IMR-90 (cell line): ENCODE measurements at regions not wholly inside any gene's neighbourhood (a gene's known extent, or its start where the extent isn't known, plus 50 kb on each side); places are given as distances from the start of the nearest gene placed in this dataset.

ENCODE experiments used
- ATAC-seq: fragments of 200-7000 bp; cut with Tn5 transposase; 2 replicates; pipeline ENCODE4 v1.9.1; 2020; ENCODE audit warnings: low read depth, mild to moderate bottlenecking, moderate library complexity
- BruUV-seq: library from RNA; stranded (reverse); fragments of 400-500 nt; replicated peaks from 2 replicates; lab custom pipeline; 2021; lab: Mats Ljungman, UMichigan
- CTCF ChIA-PET: fragments of 300-600 bp; formaldehyde crosslinking; extraction: SDS; loops from one replicate; lab custom pipeline; 2021; ENCODE audit warnings: antibody characterized with exemption; lab: Yijun Ruan, JAX
- POLR2A ChIA-PET: fragments of 300-600 bp; sonication (Branson Sonifier 250); formaldehyde crosslinking; loops from one replicate; lab custom pipeline; 2022; ENCODE audit warnings: antibody characterized with exemption; ENCODE audit not compliant: unreplicated experiment; lab: Charles Lee
- DNase-seq: peaks from one replicate; pipeline ENCODE4 v3.0.0; 2013
- H2AFZ ChIP-seq: replicated peaks from 2 replicates; pipeline ENCODE3; 2013; ENCODE audit warnings: low read length, mild to moderate bottlenecking; ENCODE audit not compliant: poor library complexity
- H2AK5ac ChIP-seq: 2 replicates; pipeline ENCODE4 v1.6.1; 2013; ENCODE audit warnings: low read depth, low read length, inconsistent platforms
- H2AK9ac ChIP-seq: replicated peaks from 2 replicates; pipeline ENCODE3; 2013; ENCODE audit warnings: mild to moderate bottlenecking, low read depth, low read length, moderate library complexity; ENCODE audit not compliant: poor library complexity
- H2BK120ac ChIP-seq: 2 replicates; pipeline ENCODE4 v1.6.1; 2013; ENCODE audit warnings: low read depth, low read length, inconsistent platforms
- H2BK15ac ChIP-seq: 3 replicates; pipeline ENCODE4 v1.6.1; 2013; ENCODE audit warnings: low read depth, low read length, inconsistent platforms
- H2BK20ac ChIP-seq: 2 replicates; pipeline ENCODE4 v1.6.1; 2013; ENCODE audit warnings: low read depth, mild to moderate bottlenecking, inconsistent platforms, low read length, moderate library complexity
- H2BK5ac ChIP-seq: 2 replicates; pipeline ENCODE4 v1.6.1; 2013; ENCODE audit warnings: mild to moderate bottlenecking, low read depth, low read length, inconsistent platforms; ENCODE audit not compliant: poor library complexity, severe bottlenecking
- H3K14ac ChIP-seq: replicated peaks from 2 replicates; pipeline ENCODE4 v1.6.1; 2013; ENCODE audit warnings: low read depth, low read length, inconsistent platforms
- H3K18ac ChIP-seq: 2 replicates; pipeline ENCODE4 v1.6.1; 2013; ENCODE audit warnings: low read depth, low read length, control low read depth
- H3K23ac ChIP-seq: 2 replicates; pipeline ENCODE4 v1.6.1; 2013; ENCODE audit warnings: low read depth, low read length, inconsistent platforms
- H3K27ac ChIP-seq: 2 replicates; pipeline ENCODE4 v1.5.1; 2013; ENCODE audit warnings: mild to moderate bottlenecking, control low read depth, low read length; ENCODE audit not compliant: insufficient read depth
- H3K27me3 ChIP-seq: 2 replicates; pipeline ENCODE4 v1.6.1; 2013; ENCODE audit warnings: low read length; ENCODE audit not compliant: control insufficient read depth, insufficient read depth
- H3K36me3 ChIP-seq: 2 replicates; pipeline ENCODE4 v1.6.1; 2013; ENCODE audit warnings: low read length, mixed read lengths; ENCODE audit not compliant: control insufficient read depth, insufficient read depth
- H3K4ac ChIP-seq: 2 replicates; pipeline ENCODE4 v1.6.1; 2013; ENCODE audit warnings: low read depth, low read length, inconsistent platforms
- H3K4me1 ChIP-seq: 2 replicates; pipeline ENCODE4 v1.6.1; 2013; ENCODE audit warnings: low read length, mixed read lengths; ENCODE audit not compliant: control insufficient read depth, insufficient read depth
- H3K4me2 ChIP-seq: 2 replicates; pipeline ENCODE4 v1.6.1; 2013; ENCODE audit warnings: low read depth, mild to moderate bottlenecking, control low read depth, low read length, moderate library complexity
- H3K4me3 ChIP-seq: 2 replicates; pipeline ENCODE4 v1.5.1; 2013; ENCODE audit warnings: low read depth, mild to moderate bottlenecking, control low read depth, low read length, moderate library complexity; ENCODE audit not compliant: insufficient read depth
- H3K56ac ChIP-seq: 2 replicates; pipeline ENCODE4 v1.6.1; 2013; ENCODE audit warnings: low read length, inconsistent platforms; ENCODE audit not compliant: insufficient read depth; ENCODE audit errors: extremely low read depth
- H3K79me1 ChIP-seq, 2 experiments: 2 replicates each; pipeline ENCODE4 v1.6.1; 2013; ENCODE audit warnings: low read length in 2 of 2, inconsistent platforms in 1 of 2, low read depth in 1 of 2
- H3K9ac ChIP-seq: 2 replicates; pipeline ENCODE4 v1.6.1; 2013; ENCODE audit warnings: low read depth, low read length, control low read depth
- H3K9me1 ChIP-seq: 2 replicates; pipeline ENCODE4 v1.6.1; 2013; ENCODE audit warnings: low read length, inconsistent platforms; ENCODE audit not compliant: insufficient read depth
- H3K9me3 ChIP-seq: 2 replicates; pipeline ENCODE4 v1.6.1; 2013; ENCODE audit warnings: low read length; ENCODE audit not compliant: control insufficient read depth, insufficient read depth
- H4K20me1 ChIP-seq: 2 replicates; pipeline ENCODE4 v1.6.1; 2013; ENCODE audit warnings: low read length, inconsistent platforms; ENCODE audit not compliant: insufficient read depth
- H4K5ac ChIP-seq: 2 replicates; pipeline ENCODE4 v1.6.1; 2013; ENCODE audit warnings: mild to moderate bottlenecking, low read depth, low read length, control low read depth
- H4K8ac ChIP-seq, 2 experiments: 2 replicates each; pipeline ENCODE4 v1.6.1; 2013; ENCODE audit warnings: low read depth in 2 of 2, low read length in 2 of 2, control low read depth in 1 of 2, inconsistent platforms in 1 of 2
- H4K91ac ChIP-seq: 2 replicates; pipeline ENCODE4 v1.6.1; 2013; ENCODE audit warnings: low read depth, low read length, inconsistent platforms; ENCODE audit not compliant: insufficient read depth
- CEBPB ChIP-seq: IDR thresholded peaks from 2 replicates; pipeline ENCODE4 v1.6.1; 2012; ENCODE audit warnings: low read depth, low read length, improper control_type of control experiment
- CHD1 ChIP-seq: IDR thresholded peaks from 2 replicates; pipeline ENCODE4 v1.6.1; 2012; ENCODE audit warnings: low read depth, low read length, improper control_type of control experiment
- FOS ChIP-seq: fragments of 150-350 bp; IDR thresholded peaks from 2 replicates; pipeline ENCODE4 v1.6.1; 2016; ENCODE audit warnings: low read depth, low read length
- MAFK ChIP-seq: IDR thresholded peaks from 2 replicates; pipeline ENCODE4 v1.6.1; 2012; ENCODE audit warnings: low read depth, low read length, improper control_type of control experiment
- MAZ ChIP-seq: IDR thresholded peaks from 2 replicates; pipeline ENCODE4 v1.6.1; 2012; ENCODE audit warnings: low read depth, mild to moderate bottlenecking, low read length, improper control_type of control experiment, moderate library complexity, borderline replicate concordance
- MXI1 ChIP-seq: IDR thresholded peaks from 2 replicates; pipeline ENCODE4 v1.6.1; 2012; ENCODE audit warnings: low read depth, mild to moderate bottlenecking, low read length, moderate library complexity, borderline replicate concordance
- NFE2L2 ChIP-seq: fragments of 150-350 bp; IDR thresholded peaks from 2 replicates; pipeline ENCODE4 v1.6.1; 2016; ENCODE audit warnings: low read depth, mild to moderate bottlenecking, low read length
- POLR2A ChIP-seq: IDR thresholded peaks from 2 replicates; pipeline ENCODE4 v1.6.1; 2012; ENCODE audit warnings: mild to moderate bottlenecking, low read depth, low read length
- SMC3 ChIP-seq: fragments of 150-350 bp; IDR thresholded peaks from 2 replicates; pipeline ENCODE4 v1.6.1; 2016; ENCODE audit warnings: low read depth, mild to moderate bottlenecking, antibody characterized with exemption, low read length, moderate library complexity
- WGBS, 2 experiments: methylation state at CpG; one replicate each; pipeline versions ENCODE4 v1.1.5 to v1.1.7; 2013; ENCODE audit warnings: missing lambda C conversion rate in 2 of 2; ENCODE audit not compliant: insufficient read length in 1 of 2; ENCODE audit errors: extremely low coverage in 2 of 2; 5-methylcytosine and 5-hydroxymethylcytosine counted together
- dilution Hi-C: fragments of 300-500 bp; cut with HindIII; formaldehyde crosslinking; loops from one replicate; pipeline ENCODE4 v1.14.3; 2018; ENCODE audit warnings: low sequenced_read_pairs; ENCODE audit not compliant: unreplicated experiment
- in situ Hi-C: fragments of 300-500 bp; cut with MboI; formaldehyde crosslinking; loops from 3 replicates; pipeline ENCODE4 v1.14.3; 2019; ENCODE audit warnings: low sequenced_read_pairs, inconsistent platforms, mixed read lengths
- intact Hi-C: fragments of 100-400 bp; cut with micrococcal nuclease; formaldehyde crosslinking; loops from 2 replicates; pipeline ENCODE4 v1.10.0; 2022
- TF ChIP-seq, protein P1 (sequence below): fragments of 150-350 bp; IDR thresholded peaks from 2 replicates; pipeline ENCODE4 v1.6.1; 2016; ENCODE audit warnings: low read depth, mild to moderate bottlenecking, low read length, moderate library complexity, borderline replicate concordance
- TF ChIP-seq, protein P2 (sequence below): conservative IDR thresholded peaks from 2 replicates; pipeline ENCODE4 v1.5.1; 2012; ENCODE audit warnings: mild to moderate bottlenecking, low read depth, low read length, improper control_type of control experiment

DNA sequence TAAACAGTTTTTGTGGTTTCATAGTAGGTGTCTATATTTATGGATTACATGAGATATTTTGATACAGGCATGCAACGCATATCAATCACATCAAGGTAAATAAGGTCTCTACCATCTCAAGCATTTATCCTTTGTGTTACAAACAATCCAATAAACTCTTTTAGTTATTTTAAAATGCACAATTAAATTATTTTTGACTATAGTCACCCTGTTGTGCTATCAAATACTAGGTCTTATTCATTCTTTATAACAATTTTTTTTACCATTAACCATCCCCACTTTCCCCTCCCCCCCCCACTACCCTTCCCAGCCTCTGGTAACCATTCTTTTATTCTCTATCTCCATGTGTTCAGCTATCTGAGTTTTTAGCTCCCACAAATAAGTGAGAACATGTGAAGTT lies 175.7 kb upstream of the FBXO33 start:
- H3K9me1 ChIP-seq, result no peaks in the 10 kb centered on the region
- H3K9me3 ChIP-seq, result peaks cover 6% of the 10 kb centered on the region
- TF ChIP-seq FOS (no peak), CEBPB (no peak), SMC3 (no peak), POLR2A (no peak), MXI1 (no peak), MAFK (no peak), CHD1 (no peak), MAZ (no peak), NFE2L2 (no peak)
- TF ChIP-seq, protein P1, sequence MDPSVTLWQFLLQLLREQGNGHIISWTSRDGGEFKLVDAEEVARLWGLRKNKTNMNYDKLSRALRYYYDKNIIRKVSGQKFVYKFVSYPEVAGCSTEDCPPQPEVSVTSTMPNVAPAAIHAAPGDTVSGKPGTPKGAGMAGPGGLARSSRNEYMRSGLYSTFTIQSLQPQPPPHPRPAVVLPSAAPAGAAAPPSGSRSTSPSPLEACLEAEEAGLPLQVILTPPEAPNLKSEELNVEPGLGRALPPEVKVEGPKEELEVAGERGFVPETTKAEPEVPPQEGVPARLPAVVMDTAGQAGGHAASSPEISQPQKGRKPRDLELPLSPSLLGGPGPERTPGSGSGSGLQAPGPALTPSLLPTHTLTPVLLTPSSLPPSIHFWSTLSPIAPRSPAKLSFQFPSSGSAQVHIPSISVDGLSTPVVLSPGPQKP, result no peak
- TF ChIP-seq, protein P2, sequence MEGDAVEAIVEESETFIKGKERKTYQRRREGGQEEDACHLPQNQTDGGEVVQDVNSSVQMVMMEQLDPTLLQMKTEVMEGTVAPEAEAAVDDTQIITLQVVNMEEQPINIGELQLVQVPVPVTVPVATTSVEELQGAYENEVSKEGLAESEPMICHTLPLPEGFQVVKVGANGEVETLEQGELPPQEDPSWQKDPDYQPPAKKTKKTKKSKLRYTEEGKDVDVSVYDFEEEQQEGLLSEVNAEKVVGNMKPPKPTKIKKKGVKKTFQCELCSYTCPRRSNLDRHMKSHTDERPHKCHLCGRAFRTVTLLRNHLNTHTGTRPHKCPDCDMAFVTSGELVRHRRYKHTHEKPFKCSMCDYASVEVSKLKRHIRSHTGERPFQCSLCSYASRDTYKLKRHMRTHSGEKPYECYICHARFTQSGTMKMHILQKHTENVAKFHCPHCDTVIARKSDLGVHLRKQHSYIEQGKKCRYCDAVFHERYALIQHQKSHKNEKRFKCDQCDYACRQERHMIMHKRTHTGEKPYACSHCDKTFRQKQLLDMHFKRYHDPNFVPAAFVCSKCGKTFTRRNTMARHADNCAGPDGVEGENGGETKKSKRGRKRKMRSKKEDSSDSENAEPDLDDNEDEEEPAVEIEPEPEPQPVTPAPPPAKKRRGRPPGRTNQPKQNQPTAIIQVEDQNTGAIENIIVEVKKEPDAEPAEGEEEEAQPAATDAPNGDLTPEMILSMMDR, result no peak
- no peak overlapping the region for H3K27ac ChIP-seq
- no TSS peak for BruUV-seq
- no peak overlapping the region for H4K8ac ChIP-seq
- no peak overlapping the region for H2BK5ac ChIP-seq
- no peak for ATAC-seq
- H2BK120ac ChIP-seq, result no peak overlapping the region
- H2BK15ac ChIP-seq, result no peak overlapping the region
- H4K20me1 ChIP-seq, result no peaks in the 10 kb centered on the region
- H3K4me1 ChIP-seq, result no peaks in the 10 kb centered on the region
- no peaks in the 10 kb centered on the region for H3K79me1 ChIP-seq
- in situ Hi-C loops (no loop called here), dilution Hi-C loops (no loop called here), intact Hi-C loops (no loop called here)
- H4K91ac ChIP-seq, result no peak overlapping the region
- H3K4ac ChIP-seq, result no peak overlapping the region
- H2AK5ac ChIP-seq, result no peak overlapping the region
- H2AK9ac ChIP-seq, result no peak overlapping the region
- no peak overlapping the region for H3K56ac ChIP-seq
- no peak overlapping the region for H3K18ac ChIP-seq
- H3K14ac ChIP-seq, result no peak overlapping the region
- H3K4me3 ChIP-seq, result no peak overlapping the region
- no peak overlapping the region for H3K23ac ChIP-seq
- POLR2A ChIA-PET, result no interaction called here
- H4K5ac ChIP-seq, result no peak overlapping the region
- H2AFZ ChIP-seq, result no peak overlapping the region
- no CpG with 5 or more reads among the region's 1 CpG for WGBS, 2 experiments
- H3K36me3 ChIP-seq, result no peaks in the 10 kb centered on the region
- H3K4me2 ChIP-seq, result no peak overlapping the region
- no peaks in the 10 kb centered on the region for H3K27me3 ChIP-seq
- no peak for DNase-seq
- CTCF ChIA-PET, result no interaction called here
- H3K9ac ChIP-seq, result no peak overlapping the region
- no peak overlapping the region for H2BK20ac ChIP-seq
